Stomach (tissue), 8 donors: ENCODE measurements at regions not wholly inside any gene's neighbourhood (a gene's known extent, or its start where the extent isn't known, plus 50 kb on each side); places are given as distances from the start of the nearest gene placed in this dataset.

Source experiments
- DNase-seq, 2 donors: peaks; one replicate each; pipeline versions ENCODE4 v3.0.0 to v3.0.0-alpha.2; 2013 to 2019
- H3K27ac ChIP-seq, 5 donors: fragments of 200-600 bp in 4 of 5; sonication (generic) in 4 of 5; one replicate each; pipeline ENCODE4 v1.5.1; 2013 to 2019; ENCODE audit warnings: mild to moderate bottlenecking in 1 of 5, moderate library complexity in 1 of 5
- H3K27me3 ChIP-seq, 3 donors: fragments of 200-600 bp; sonication (generic); one replicate each; pipeline ENCODE4 v1.5.1; 2017 to 2019; ENCODE audit warnings: mixed run types in 1 of 3
- H3K36me3 ChIP-seq, 4 donors: fragments of 200-600 bp; sonication (generic); 1 replicate in 3 of 4; 2 replicates in 1 of 4; pipeline ENCODE4 v1.5.1; 2016 to 2019
- H3K4me1 ChIP-seq, 4 donors: fragments of 200-600 bp; sonication (generic); one replicate each; pipeline ENCODE4 v1.5.1; 2016 to 2019
- H3K4me3 ChIP-seq, 4 donors: fragments of 200-600 bp; sonication (generic) in 3 of 4; one replicate each; pipeline ENCODE4 v1.5.1; 2016 to 2019; ENCODE audit warnings: mild to moderate bottlenecking in 1 of 4
- H3K9me3 ChIP-seq, 4 donors: fragments of 200-600 bp; sonication (generic); one replicate each; pipeline ENCODE4 v1.5.1; 2016 to 2019
- EP300 ChIP-seq: sonication (generic); formaldehyde crosslinking; IDR thresholded peaks from one replicate; pipeline ENCODE4 v1.6.1; 2017; ENCODE audit warnings: antibody characterized with exemption
- POLR2A ChIP-seq, 4 donors: fragments of 450-650 bp; IDR thresholded peaks; one replicate each; pipeline ENCODE4 v1.6.1; 2016; ENCODE audit warnings: antibody characterized with exemption in 4 of 4, control low read depth in 2 of 4, mild to moderate bottlenecking in 1 of 4, moderate library complexity in 1 of 4
- POLR2AphosphoS5 ChIP-seq, 3 donors: sonication (generic); formaldehyde crosslinking; IDR thresholded peaks; one replicate each; pipeline ENCODE4 v1.6.1; 2016; ENCODE audit warnings: antibody characterized with exemption in 3 of 3
- WGBS, 5 donors: extraction: QIAGEN DNeasy Blood & Tissue Kit in 3 of 5; methylation state at CpG; one replicate each; pipeline versions ENCODE4 v1.1.5 to v1.1.7; 2013 to 2018; 5-methylcytosine and 5-hydroxymethylcytosine counted together
- intact Hi-C: fragments of 100-400 bp; cut with DNase I; formaldehyde crosslinking; loops from one replicate; pipeline ENCODE4 v1.15.1; 2023; ENCODE audit warnings: low total_unique reads
- TF ChIP-seq, protein P1 (sequence below), 7 experiments: fragments of 450-650 bp in 4 of 7; fragments of 200-600 bp in 3 of 7; sonication (generic) in 3 of 7; IDR thresholded peaks; one replicate each; pipeline ENCODE4 v1.5.1; 2016 to 2019; ENCODE audit warnings: antibody characterized with exemption in 7 of 7, control low read depth in 2 of 7, mild to moderate bottlenecking in 1 of 7
- donor health status: healthy with polysubstance abuse.
- donor health status: Bipolar disorder and iron deficiency.
- donor health status: healthy.

DNA sequence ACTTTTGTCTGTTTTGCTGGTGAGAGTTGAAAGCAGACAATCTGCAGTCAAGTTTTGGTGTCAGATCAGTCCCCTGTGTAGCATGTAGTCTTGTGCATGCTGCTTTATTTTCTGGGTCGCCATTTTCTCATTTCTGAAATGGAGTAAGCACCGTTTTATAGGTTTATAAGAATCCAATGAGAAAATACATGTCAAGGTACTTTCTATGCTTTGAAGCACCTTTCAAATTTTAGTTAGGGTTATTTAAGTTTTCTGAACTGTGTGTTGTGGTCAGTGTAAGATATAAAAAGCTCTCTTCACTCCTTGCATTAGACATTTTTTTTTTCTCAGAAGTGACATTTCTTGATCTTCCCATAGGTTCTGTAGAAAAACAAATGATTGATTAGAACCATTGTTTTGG is 283.2 kb downstream of the ETS1 start:
- H3K27ac ChIP-seq: peak overlapping the region in 2 of 5 donors; percentile 4 to 26
- H3K27me3 ChIP-seq: no peaks in the 10 kb centered on the region
- H3K9me3 ChIP-seq: no peaks in the 10 kb centered on the region
- 83 to 94% (median 90%) methylated on average over 2 of the region's 2 CpGs for WGBS, 5 donors
- no peaks in the 10 kb centered on the region for H3K36me3 ChIP-seq
- intact Hi-C loops: no loop called here
- no peak overlapping the region for H3K4me3 ChIP-seq
- H3K4me1 ChIP-seq: peaks cover 0 to 3% (median 0%) of the 10 kb centered on the region in 4 donors
- no peak for DNase-seq
- TF ChIP-seq POLR2AphosphoS5 (IDR thresholded peaks at IDR 0.05) (no peak), POLR2A (IDR thresholded peaks at IDR 0.05) (no peak), EP300 (no peak)

DNA sequence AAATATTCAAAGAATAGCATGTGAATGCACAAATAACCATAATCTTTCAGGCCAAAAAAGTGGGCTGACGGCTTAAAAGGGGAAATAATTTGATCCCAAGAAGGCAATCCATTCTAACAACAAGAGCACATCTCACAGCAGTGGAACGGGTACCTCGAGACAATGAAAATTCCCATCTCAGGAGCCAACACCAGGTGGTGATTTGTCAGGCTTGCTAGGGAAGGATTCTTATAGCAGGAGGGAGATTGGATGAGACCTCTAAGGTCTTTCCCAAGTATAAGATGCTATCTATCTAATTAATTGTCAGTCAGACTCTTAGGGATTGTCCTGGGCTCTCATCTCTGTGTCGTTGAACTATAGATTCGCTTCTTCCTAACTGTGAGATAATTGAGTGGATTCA is 284.0 kb downstream of the ETS1 start:
- TF ChIP-seq POLR2A (IDR thresholded peaks at IDR 0.05) (no peak), EP300 (no peak), POLR2AphosphoS5 (IDR thresholded peaks at IDR 0.05) (no peak)
- TF ChIP-seq, protein P1, sequence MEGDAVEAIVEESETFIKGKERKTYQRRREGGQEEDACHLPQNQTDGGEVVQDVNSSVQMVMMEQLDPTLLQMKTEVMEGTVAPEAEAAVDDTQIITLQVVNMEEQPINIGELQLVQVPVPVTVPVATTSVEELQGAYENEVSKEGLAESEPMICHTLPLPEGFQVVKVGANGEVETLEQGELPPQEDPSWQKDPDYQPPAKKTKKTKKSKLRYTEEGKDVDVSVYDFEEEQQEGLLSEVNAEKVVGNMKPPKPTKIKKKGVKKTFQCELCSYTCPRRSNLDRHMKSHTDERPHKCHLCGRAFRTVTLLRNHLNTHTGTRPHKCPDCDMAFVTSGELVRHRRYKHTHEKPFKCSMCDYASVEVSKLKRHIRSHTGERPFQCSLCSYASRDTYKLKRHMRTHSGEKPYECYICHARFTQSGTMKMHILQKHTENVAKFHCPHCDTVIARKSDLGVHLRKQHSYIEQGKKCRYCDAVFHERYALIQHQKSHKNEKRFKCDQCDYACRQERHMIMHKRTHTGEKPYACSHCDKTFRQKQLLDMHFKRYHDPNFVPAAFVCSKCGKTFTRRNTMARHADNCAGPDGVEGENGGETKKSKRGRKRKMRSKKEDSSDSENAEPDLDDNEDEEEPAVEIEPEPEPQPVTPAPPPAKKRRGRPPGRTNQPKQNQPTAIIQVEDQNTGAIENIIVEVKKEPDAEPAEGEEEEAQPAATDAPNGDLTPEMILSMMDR (IDR thresholded peaks at IDR 0.05): no peak
- DNase-seq: no peak
- Histone ChIP-seq H3K4me1 (peaks cover 0 to 4% (median under 1%) of the 10 kb centered on the region in 4 donors), H3K27ac (peak overlapping the region in 3 of 5 donors; percentile 4 to 21 (median 19)), H3K9me3 (no peaks in the 10 kb centered on the region), H3K27me3 (no peaks in the 10 kb centered on the region), H3K4me3 (no peak overlapping the region), H3K36me3 (no peaks in the 10 kb centered on the region)
- 94 to 95% (median 95%) methylated on average over 5 of the region's 5 CpGs for WGBS, 5 donors
- intact Hi-C loops: no loop called here

DNA sequence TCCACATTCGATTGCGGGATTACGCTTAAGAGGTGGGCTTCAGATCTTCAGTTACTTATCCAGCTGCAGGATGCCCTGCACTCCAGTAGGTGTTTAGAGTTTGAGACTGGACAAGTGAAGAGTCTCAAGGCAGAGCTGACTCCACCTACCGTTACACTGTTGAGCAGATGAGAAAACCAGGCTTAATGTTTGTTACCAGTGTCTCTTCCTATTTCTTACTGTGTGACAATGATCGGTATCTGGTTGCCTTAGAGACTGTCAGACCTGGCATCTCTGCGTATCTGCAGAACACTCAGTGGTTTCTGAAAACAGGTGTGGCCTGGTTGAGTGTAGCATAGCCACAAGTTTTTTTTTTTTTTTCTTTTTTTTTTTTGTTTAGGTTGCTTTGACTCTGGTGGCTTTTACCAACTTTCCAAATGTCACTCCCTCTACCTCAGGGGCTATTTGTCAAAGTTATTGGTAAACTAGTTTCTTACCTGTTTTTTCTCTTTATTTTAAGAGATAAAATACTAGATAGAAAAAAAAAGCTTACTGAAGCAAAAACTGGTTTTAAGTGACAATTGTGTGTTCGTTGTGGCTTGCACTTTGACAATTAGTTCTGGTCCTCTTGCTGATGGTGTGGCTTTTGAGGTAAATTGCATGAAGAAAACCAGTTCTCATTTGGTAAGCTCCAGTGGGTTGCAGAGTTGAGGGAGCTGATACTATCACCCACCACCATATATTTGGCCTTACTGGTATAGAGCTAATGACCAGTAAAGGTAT is 284.8 kb downstream of the ETS1 start:
- peaks cover 0 to 9% (median 8%) of the 10 kb centered on the region in 4 donors for H3K4me1 ChIP-seq
- peak overlapping the region; percentile 27 to 52 (median 36) for H3K27ac ChIP-seq
- H3K36me3 ChIP-seq: no peaks in the 10 kb centered on the region
- no peak overlapping the region for H3K4me3 ChIP-seq
- no peaks in the 10 kb centered on the region for H3K9me3 ChIP-seq
- TF ChIP-seq EP300 (no peak), POLR2A (IDR thresholded peaks at IDR 0.05) (peak in 1 of 4 donors; percentile 8), POLR2AphosphoS5 (IDR thresholded peaks at IDR 0.05) (peak in 2 of 3 donors; percentile 60 to 73)
- TF ChIP-seq, protein P1 (IDR thresholded peaks at IDR 0.05): no peak
- peak in 1 of 2 donors; percentile 76 for DNase-seq
- no peaks in the 10 kb centered on the region for H3K27me3 ChIP-seq
- 71 to 87% (median 78%) methylated on average over 7 of the region's 7 CpGs for WGBS, 5 donors
- intact Hi-C loops: no loop called here

DNA sequence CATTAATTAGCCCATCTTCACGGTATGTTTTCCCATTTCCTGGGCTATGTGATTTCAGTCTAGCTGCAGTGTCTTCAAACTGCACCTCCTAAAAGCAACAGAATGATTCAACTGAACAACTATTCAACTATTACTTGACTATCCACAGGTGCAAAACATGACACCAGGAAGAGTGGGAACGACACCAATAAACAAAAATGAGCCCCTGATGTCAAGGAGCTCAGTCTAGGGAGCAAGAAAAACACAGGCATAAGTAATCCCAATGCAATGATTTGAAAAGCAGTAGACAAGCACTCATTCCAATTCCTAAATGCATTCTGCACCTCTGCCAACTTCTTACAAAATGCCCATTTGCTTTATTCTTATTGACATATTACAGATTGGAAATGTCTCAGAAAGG is 285.6 kb downstream of the ETS1 start:
- no peak for TF ChIP-seq POLR2AphosphoS5 (IDR thresholded peaks at IDR 0.05)
- no peak for TF ChIP-seq POLR2A (IDR thresholded peaks at IDR 0.05)
- TF ChIP-seq, protein P1 (IDR thresholded peaks at IDR 0.05): no peak
- no peak for TF ChIP-seq EP300
- 76 to 90% (median 82%) methylated on average over 2 of the region's 2 CpGs for WGBS, 5 donors
- Histone ChIP-seq H3K36me3 (no peaks in the 10 kb centered on the region), H3K27me3 (no peaks in the 10 kb centered on the region), H3K9me3 (no peaks in the 10 kb centered on the region), H3K4me1 (peaks cover 2 to 18% (median 14%) of the 10 kb centered on the region in 4 donors), H3K4me3 (no peak overlapping the region), H3K27ac (peak overlapping the region in 4 of 5 donors; percentile 27 to 52 (median 36))
- DNase-seq: no peak
- intact Hi-C loops: no loop called here

DNA sequence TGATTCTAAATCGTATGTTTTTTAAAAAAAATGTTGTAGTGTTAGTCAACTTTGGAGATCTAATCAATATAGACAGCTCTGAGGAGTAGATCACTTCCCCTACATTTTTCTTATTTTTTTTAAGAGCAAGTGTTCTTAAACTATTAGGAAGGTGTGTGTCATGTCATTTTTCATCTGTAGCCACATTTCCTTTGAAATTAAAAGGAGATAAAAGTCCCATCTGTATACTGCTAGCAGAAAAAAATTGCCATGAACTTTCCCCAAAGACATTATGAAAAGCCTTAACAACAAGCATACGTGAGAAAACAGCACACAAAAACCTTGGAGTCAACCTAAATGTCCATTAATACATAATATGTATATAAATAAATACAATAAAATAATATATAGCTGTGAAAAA is 286.6 kb downstream of the ETS1 start:
- TF ChIP-seq POLR2A (IDR thresholded peaks at IDR 0.05): no peak
- TF ChIP-seq EP300: no peak
- WGBS, 5 donors: 83 to 93% (median 85%) methylated on average over 2 of the region's 2 CpGs
- no peak for DNase-seq
- H3K27me3 ChIP-seq: no peaks in the 10 kb centered on the region
- no peaks in the 10 kb centered on the region for H3K36me3 ChIP-seq
- peak overlapping the region in 1 of 5 donors; percentile 59 for H3K27ac ChIP-seq
- H3K9me3 ChIP-seq: no peaks in the 10 kb centered on the region
- intact Hi-C loops: no loop called here
- no peak overlapping the region for H3K4me3 ChIP-seq
- peaks cover 4 to 23% (median 19%) of the 10 kb centered on the region in 4 donors for H3K4me1 ChIP-seq
